Inflammatory macrophage treated with lipopolysaccharide for 1 hour (primary cell): ENCODE measurements at regions not wholly inside any gene's neighbourhood (a gene's known extent, or its start where the extent isn't known, plus 50 kb on each side); places are given as distances from the start of the nearest gene placed in this dataset.

Experiments used
- DNase-seq, 2 donors: peaks; one replicate each; pipeline ENCODE4 v3.0.0-alpha.2; 2020 to 2022

DNA sequence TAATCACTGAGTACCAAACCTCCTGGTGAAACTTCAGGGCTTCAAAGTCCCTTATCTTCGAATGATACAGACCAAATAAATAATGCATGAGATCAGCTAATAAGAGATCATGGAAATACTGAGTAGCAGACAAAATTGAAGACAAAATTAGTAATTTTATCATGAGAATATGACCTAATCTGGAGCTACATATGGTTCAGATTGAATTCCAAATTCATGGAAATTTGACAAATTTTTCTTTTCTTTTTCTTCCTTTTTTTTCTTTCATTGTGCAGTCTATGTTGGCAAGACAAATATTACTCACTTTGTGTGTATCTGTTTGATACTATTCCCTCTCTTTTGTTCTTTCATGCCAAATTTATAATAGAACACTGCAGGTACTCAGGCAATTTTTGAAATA is 218.1 kb upstream of the KCNJ16 start:
- no peak for DNase-seq

DNA sequence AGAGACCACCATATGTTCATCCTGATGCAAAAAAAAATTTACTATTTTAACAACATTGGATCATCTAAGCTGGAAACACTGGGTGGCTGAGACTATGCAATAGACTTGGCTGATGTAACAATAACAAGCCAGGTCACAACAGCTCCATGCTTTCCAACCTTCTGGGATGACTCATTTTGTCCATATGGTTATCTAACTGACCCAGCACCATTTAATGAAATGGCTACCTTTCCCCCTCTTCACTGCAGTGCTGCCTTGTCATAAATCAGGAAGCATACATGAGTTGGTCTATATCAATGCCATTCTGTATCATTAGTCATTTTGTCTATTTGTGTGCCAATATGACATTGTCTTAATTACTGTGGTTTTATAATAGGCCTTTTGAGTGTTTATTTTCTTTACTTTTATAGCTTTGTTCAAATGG is 217.6 kb upstream of the KCNJ16 start:
- DNase-seq, result no peak

DNA sequence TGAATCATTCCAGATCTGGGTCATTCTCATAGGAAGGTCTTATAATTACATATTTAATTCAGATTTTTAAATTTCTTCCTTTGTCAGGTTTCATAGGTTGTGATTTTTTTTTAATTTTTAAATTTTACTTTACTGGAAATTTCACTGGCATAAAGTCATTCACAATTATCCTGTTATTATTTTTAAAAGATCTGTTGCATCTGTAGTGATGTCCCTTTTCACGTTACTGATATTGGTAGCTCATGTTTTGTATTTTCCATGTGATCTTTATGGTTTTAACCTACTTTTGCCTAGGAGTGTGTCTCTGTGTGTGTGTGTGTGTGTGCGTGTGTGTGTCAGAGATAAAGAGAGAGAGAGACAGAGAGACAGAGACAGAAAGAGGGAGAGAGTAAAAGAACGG is 216.6 kb upstream of the KCNJ16 start:
- DNase-seq, result no peak

DNA sequence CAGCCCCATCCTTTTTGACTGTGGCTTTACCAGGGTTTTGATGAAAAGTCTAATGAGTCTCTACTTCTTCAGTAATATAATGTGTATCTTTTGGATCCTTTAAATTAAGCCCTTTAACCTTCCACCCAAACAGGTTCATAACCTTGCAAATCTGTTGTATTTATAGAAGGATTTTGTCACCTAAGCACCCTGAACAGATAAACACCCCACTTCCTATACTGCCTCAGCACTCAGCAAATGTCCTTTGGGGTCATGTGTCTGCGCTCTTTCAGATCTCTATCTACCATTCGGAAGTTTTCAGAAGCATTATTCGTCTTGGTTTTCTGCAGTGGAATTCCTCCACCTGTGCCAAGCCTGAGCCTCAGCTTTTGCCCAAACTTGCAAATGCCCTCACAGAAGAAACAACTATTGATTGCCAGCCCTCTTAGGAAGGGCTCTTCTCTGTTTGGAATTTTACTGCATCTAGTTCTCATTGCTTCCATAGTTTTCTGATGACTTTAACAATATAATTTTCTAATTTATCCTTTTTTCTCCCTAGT is 214.8 kb upstream of the KCNJ16 start:
- no peak for DNase-seq

DNA sequence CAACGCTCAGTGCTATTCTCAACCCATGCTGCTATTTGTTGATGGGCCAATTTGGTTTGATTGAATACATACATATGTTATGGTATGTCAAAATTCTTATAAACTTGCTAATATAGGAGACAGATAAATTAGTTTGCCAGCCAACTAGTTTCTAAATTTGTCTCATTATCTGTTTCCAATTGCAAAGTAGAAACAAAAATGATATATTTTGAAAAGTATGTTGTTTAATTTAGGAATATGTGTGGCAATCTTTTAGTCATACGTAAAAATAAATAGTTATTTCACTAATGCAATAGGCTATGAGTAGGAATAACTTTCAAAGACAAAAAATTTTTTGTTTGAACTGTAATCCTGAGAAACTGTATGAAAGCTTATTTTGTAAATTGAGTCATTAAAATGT is 210.6 kb upstream of the KCNJ16 start:
- DNase-seq, result no peak

DNA sequence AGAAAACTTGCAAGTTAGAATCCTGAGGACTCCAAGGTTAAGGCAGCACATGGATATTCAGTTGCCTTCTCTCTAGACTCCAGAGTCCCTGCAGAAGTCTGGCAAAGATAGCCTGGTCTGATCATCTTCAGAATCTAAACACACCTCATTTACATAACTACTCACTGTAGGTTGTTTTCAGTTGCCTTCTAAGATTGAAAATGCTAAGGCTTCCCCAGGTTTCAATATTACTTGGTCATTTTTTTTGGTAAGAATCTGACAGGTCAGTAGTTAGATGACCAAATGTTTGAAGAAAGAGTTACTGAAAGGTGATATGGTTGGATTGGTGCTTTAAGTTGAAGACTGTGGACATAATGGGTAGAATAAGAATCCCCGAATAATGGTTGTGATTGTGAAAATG is 205.4 kb upstream of the KCNJ16 start:
- DNase-seq, result no peak

DNA sequence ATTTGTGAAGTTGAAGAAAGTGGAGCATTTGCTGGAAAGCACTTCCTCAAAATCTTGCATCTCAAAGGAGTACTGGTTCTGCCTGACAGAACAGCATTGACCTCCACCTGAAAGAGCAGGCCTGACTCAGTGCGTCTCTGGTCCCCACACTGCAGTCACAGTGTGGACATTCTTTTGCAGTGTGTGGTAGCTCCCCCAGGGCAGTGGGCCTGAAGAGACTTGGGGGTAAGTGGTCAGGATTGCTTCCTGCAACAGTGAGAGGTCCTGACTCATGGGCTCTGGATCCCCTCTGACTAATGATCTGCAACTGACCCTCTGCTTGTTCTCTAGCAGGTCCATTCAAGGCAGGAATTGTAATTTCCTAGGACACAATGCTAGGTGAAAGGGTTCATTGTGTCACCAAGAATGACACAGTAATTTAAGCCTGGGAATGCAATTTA is 204.9 kb upstream of the KCNJ16 start:
- DNase-seq, result no peak

DNA sequence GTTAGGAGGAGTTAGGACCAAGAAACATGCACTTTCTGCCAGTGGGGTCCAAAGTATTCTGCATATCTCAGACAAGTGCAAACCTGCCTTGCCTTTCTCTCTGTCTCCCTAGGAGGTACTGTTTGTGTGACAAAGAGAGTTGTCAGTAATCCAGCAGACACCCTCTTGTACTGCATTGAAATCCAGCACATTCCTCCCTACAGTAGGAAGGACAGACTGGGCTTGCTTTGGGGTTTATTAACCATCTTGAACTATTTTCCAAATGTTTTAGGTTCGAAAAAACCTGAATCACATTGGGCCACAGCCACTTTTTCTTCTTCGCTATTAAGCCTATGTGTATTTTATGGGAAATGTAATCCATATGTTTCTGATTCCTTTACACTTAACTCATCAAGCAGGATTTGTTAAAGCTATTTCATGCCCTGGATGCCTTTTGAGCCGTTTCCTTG is 204.2 kb upstream of the KCNJ16 start:
- no peak for DNase-seq

DNA sequence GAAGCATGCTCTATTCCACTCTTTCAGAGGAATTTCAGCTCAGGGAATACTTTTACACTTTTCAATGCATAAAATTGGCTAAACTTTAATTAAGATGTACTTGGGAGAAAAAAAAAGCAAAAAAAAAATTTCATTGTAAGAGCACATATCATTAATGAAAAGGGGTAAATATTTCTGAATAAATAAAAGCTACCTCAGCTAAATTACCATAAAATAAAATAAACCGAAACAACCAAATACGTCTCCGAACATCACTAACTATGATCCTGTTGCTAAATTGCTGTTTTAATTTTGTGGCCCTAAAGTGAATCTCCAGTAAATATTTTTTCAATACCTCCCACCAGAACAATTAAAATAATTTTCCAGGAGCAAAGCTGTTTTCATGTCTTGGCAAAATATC is 203.7 kb upstream of the KCNJ16 start:
- no peak for DNase-seq

DNA sequence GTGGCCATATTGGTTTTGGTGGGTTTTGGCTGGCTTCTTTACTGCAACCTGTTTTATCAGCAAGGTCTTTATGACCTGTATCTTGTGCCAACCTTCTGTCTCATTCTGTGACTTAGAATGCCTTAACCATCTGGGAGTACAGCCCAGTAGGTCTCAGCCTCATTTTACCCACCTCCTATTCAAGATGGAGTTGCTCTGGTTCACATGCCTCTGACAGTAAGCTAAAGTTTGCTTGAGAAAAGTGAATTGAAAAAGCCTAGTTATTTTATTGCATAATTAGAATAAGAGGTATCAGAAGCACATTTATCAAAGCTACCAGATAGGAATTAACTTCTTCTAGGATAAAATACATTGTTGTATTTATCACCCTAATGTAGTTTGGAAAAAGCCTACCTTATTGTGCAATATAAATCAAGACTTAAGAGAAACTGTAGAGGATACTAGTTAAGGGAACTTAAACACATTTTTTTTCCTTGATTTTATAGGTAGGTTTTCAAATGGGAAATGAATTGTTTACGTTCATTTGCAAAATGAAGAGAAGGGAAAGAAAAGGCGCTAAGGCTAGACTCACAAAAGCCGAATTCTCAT is 202.3 kb upstream of the KCNJ16 start:
- DNase-seq, result no peak

DNA sequence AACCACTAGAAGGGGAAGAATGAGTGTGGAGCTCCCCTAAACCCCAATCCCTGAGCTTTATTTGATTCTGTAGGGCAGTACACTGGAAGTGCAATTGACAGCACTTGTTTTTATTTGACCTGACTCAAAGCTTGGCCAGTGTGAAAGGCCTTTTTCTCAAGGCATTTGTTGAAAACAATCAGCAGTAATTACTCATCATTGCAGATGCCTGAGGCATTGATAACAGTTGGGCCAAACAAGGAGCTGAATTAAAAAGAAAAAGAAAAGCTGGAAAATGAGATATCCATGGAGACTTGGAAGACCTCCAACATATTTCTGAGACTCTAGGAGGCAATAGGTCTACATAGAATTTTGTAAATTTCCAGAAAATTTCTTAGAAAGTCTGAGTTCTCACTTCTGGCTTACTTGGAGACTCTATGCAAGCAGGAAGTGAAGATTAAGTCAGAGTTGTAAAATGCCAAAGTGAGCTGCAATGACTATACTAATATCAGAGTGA is 200.8 kb upstream of the KCNJ16 start:
- DNase-seq, result peak; percentile 20 to 27

DNA sequence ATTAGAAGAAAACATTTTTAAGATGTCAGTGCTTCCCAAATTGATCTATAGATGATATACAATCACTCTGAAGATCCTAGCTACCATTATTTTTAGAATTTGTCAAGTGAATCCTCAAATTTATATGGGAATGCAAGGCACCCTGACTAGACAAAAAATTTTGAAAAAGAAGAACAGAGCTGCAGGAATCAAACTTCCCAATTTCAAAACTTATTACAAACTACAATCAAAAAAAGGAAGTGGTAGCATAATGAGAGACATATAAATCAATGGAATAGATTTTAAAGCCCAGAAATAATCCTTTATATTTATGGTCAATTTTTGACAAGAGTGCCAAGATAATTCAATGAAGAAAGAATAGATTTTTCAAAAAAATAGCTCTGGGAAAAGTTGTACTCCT is 198.3 kb upstream of the KCNJ16 start:
- DNase-seq, result peak; percentile 30 to 45

DNA sequence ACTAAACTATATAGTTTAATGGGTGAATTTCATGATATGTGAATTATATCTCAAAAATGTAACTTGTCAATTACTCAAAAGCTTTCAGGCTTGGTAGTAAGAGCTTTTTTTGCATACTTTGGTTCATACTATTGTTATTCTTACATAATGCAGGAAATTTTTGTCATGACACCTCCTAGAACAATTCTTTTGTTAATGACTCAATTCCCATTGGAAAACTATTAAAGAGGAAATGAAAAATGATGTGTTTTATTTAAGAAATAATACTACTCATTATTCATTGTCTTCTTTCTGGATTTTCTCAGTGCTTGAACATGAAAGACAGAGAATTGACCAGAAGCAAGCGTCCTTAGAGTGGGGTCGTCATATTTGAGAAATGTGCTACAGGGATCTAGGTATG is 196.4 kb upstream of the KCNJ16 start:
- peak in 1 of 2 donors; percentile 61 for DNase-seq

DNA sequence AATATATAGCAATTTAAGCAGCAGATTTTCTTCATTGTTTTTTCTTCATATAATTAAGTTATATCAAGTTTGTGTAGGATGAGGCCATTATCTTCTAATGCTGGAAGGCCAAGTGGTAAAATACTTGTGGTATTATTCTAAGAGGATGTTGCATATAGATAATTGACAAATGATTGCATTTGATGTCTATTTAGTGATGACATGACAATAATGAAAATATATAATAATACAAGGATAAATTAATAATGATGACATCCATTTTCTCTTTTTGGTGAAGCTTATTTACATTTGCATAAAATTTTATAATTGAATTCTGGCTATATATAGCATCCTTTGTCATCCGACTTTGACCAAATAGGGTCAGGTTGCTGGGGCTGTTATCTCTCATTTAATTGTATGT is 195.4 kb upstream of the KCNJ16 start:
- no peak for DNase-seq

DNA sequence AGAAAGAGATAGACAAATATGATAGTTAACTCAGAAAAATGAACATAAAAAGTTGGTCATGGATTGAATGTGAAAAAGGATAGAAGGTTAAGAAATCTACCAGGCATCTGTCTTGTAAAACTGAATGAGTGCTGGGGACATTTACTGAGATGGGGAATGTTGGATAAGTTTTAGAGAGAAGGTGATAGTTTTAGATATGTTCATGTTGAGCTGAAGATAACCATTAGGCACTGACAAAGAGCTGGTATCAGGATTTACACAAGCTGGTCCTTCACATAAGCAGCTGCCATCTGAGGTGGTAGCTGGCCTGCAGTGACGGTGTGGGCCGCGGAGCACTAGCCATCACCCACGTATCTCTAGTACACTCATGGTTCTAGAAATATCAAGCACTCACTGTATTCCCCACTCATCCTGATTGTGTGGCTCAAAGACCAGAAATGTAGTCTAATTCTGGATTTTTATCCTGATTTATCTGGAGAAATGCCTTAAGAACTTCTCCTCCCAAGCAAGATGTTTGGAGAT is 194.4 kb upstream of the KCNJ16 start:
- DNase-seq, result no peak

DNA sequence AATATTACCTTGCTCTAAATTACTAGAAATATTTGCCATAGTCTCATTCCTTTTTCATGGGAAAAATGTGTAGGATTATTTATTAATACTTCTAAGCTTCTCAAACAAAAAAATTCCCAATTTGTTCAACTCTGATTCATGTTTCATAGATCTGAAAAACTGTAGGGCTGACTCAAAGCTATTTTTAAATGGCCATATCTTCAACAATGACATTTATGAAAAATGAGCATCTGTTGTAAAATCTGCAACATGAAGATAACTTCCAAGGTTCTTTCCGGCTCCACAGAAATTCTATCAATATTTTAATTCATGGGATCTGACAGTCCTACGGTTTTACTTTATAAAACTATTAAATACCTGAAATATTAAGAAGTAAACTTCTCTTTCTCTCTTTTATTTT is 192.7 kb upstream of the KCNJ16 start:
- DNase-seq, result no peak

DNA sequence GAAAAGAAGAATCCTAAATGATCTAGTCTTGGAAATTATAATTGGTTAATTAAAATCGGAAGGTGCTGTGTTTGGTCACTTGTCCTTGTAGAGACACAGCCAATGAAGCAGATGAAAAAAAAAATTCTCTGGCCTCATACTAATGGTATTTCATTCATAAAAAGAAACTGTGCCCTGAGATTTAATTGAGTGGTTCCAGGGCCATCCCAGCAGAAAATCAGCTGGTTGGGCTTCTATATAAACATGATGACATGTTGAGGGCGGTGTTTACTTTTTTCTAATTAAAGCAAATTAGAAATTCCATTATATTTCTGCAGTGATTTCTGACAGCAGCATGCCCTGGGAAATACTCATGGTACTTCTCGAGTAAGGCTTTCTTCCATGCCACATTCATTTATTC is 191.9 kb upstream of the KCNJ16 start:
- no peak for DNase-seq

DNA sequence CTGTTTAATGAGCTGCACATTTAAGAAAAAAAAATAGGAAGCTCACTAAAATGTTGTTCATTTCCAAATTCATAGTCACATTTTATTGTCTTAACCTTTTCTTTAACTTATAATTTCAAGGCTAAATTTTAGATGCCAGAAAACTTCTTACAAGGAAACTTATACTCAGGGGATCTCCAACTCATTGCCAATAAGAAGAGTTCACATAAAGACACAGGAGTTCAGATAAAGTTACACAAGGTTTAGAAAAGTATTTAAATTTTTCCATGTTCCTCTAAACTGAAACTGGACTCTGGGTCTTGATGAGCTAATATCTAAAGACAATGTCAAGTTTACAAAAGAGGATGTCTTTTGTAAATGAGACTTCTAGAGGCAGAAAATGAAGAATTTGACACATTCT is 190.7 kb upstream of the KCNJ16 start:
- DNase-seq, result peak; percentile 7 to 50

DNA sequence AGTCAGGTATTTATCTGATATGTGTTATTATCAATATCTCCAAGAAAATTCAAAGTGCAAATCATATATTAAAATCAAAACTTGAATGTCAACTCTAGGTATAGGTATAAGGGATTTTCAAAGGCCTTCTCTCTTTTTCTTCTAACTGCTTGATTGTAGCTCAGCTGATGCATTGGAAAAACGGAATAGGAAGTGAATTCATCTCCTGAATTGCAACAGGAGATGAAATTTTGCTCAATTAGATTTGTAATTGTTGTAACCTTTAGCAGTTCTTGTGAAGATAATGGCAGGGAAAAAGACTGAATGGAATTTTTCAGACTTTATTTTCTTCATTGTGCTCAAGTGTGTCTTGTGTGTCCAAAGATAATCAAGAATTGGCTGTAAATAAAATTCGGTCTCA is 190.2 kb upstream of the KCNJ16 start:
- DNase-seq, result peak; percentile 38

DNA sequence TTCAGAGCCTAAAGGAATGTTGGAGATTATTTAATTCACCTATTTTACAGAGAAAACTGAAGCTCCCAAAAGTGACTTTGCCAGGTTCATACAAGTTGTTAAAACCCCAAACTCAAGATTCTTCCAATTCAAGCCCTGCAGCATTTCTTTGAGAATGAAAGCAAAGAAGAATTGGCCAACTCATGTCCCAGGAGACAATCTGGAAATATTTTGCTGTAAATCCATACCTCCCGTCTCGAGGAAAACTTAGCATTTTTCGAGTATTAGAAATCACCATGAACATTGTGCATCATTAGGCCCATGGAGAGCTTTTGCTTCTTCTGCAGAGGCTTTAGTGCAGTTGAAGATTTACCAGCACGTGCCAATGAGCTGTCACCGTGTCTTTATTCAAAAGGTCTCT is 176.4 kb upstream of the KCNJ16 start:
- DNase-seq, result no peak

DNA sequence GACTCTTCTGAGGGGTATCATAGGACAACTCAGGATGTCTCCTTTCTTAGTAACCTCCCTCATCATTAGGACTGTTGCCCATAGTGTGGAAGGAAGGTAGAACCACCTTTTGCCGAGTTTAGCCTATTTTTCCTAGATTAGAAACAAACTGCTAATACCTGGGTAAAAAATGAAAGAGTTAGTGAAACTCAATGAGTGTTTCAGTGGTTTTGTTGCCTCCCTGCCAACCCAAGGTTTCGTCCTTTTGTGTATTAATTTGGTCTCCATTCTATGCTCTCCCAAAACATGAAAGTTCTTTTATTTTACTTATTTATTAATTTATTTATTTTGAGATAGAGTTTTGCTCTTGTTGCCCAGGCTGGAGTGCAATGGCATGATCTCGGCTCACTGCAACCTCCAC is 174.9 kb upstream of the KCNJ16 start:
- no peak for DNase-seq

DNA sequence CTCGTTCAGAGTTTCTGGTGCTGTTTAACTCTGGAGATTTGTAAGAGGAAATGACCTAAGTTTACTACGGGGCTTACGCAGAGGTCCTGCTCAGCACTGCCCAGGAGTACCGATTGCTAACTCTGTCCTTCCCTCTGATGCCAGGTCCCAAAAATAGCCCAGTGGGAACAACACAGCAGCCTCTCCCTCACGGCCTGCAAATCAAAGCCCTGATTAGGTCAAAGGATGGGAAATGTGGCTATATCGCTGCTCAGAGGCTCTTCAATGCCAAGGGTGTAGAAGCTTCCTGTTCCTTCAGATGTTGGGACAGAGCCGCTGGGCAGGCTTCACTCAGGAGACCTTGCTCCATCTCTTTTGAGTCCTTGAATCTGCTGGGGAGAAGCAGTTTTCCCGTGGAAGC is 174.2 kb upstream of the KCNJ16 start:
- no peak for DNase-seq

DNA sequence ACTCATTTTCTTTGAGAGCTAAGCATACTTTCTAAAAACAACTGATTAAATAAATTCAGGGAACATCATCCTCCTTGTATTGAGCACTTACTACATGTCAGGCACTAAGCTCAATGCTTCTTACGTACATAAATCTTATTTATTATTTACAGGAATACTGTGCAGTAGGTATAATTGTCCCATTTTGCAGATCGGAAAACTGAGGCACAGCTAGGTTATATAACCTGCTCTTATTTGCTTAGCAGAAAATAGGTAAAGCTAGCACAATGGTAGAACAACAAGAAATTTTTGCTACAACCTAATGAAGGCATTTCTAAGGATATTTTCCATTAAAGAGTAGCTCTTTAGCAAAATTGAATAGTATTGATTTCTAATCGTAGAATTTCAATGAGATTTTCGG is 168.7 kb upstream of the KCNJ16 start:
- no peak for DNase-seq

DNA sequence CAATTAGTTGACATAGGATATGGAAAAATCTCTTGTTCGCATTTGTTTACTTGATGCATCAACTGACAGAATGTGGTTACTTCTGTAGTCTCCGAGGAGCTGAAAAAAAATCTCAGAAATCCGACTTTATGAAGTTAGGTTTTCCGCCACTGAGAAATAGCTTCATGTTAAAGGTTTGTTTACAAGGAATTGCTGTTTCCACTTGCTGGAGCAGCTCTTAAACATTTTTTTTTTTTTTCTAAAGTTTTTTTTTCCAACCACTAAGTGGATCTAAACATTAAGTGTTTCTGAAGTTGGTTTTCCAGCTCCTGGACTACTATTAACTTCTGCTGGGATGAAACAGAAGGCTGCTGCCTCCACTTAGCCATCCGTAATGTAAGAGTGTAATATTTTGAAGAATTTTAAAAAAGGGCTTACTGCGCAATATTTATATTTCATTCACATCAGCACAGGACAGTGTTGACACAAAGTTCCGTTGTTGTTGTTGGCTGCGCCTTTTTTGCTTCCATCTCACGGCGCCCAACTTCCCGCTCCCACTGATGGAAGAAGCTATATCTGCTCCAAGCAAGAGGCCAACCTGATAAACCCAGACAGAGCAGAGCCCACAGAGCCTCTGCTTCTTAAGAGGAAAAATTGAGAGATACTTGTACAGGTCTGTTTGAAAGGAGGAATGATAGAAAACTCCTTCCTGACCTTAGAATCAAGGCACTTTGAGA is 167.7 kb upstream of the KCNJ16 start:
- no peak for DNase-seq
